Sigmoid colon (tissue), 3 donors: ENCODE measurements at regions not wholly inside any gene's neighbourhood (a gene's known extent, or its start where the extent isn't known, plus 50 kb on each side); places are given as distances from the start of the nearest gene placed in this dataset.

ENCODE experiments used
- CTCF ChIP-seq, 4 experiments: fragments of 450-650 bp in 3 of 4; fragments of 200-600 bp in 1 of 4; IDR thresholded peaks; one replicate each; pipeline ENCODE4 v1.5.1; 2016 to 2019; ENCODE audit warnings: antibody characterized with exemption in 4 of 4, mild to moderate bottlenecking in 3 of 4, moderate library complexity in 2 of 4
- POLR2A ChIP-seq, 2 donors: fragments of 450-650 bp; IDR thresholded peaks; one replicate each; pipeline ENCODE4 v1.6.1; 2016; ENCODE audit warnings: antibody characterized with exemption in 2 of 2, mild to moderate bottlenecking in 2 of 2, moderate library complexity in 2 of 2

DNA sequence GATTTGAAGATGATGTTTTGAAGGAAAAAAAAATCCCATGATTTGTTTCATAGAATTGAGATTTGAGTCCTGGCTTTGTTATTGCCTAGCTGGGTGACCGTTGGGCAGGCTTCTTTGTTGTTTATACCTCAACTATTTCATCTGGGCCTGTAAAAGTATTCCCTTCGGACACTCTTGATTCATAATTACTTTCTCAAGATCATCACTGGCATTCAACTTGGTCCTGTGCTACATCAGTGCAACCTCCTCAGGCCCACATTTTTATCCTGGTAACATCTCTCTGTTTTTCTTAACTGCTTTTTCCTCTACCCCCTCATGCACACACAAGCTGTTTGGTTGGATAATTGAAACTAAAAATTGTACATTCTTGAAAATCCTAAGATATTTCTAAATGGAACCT lies 67.5 kb upstream of the P3H2 start:
- TF ChIP-seq CTCF (IDR thresholded peaks at IDR 0.05) (no peak), POLR2A (IDR thresholded peaks at IDR 0.05) (no peak)
